IMR-90 (cell line): ENCODE measurements at regions not wholly inside any gene's neighbourhood (a gene's known extent, or its start where the extent isn't known, plus 50 kb on each side); places are given as distances from the start of the nearest gene placed in this dataset.

Experiments used
- CTCF ChIP-seq: conservative IDR thresholded peaks from 2 replicates; pipeline ENCODE4 v1.5.1; 2012; ENCODE audit warnings: mild to moderate bottlenecking, low read depth, low read length, improper control_type of control experiment
- MAFK ChIP-seq: IDR thresholded peaks from 2 replicates; pipeline ENCODE4 v1.6.1; 2012; ENCODE audit warnings: low read depth, low read length, improper control_type of control experiment
- RFX5 ChIP-seq: IDR thresholded peaks from 2 replicates; pipeline ENCODE4 v1.8.0; 2012; ENCODE audit warnings: low read depth, mild to moderate bottlenecking, low read length, moderate library complexity

- TF ChIP-seq CTCF = no peak
- TF ChIP-seq RFX5 = no peak
- no peak for TF ChIP-seq MAFK
These were observed 497.2 kb upstream of the SYT4 start for GRCh38 chr18:43774497-43774896.
